ENCODE measurements at regions not wholly inside any gene's neighbourhood (a gene's known extent, or its start where the extent isn't known, plus 50 kb on each side); places are given as distances from the start of the nearest gene placed in this dataset.

DNA sequence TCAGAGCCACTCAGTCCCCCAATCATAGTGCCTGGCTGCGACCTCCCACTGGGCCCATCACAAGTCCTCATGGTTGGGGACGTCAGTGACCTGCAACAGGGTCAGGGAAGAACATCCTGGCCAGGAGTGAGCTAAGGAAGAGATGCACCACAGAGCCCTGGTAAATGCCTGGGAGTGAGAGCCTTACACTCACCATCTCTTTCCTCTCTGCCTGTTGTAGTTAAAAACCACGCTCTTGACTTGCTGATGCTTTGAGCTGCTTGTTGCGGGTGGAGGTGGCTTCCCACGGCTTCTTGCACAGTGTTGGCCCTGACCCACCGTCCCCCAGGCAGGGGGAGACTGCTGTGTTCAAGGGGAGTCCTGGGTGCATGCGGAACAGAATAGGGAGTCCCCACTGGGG is 91.1 kb upstream of the RGMA start:
- WGBS (ENCODE audit: insufficient coverage, low lambda C conversion rate): no CpG with 5 or more reads among the region's 7 CpGs
- H3K36me3 ChIP-seq (ENCODE audit: control insufficient read depth, insufficient read depth, low read length): no peaks in the 10 kb centered on the region
- no peaks in the 10 kb centered on the region for H3K27me3 ChIP-seq (ENCODE audit: control insufficient read depth, insufficient read depth, low read length)
- no peaks in the 10 kb centered on the region for H3K9me3 ChIP-seq (ENCODE audit: control insufficient read depth, low read depth, low read length)
- no peak for DNase-seq
- peaks cover 12% of the 10 kb centered on the region for H3K4me1 ChIP-seq (ENCODE audit: control insufficient read depth, insufficient read depth, low read length)
- H3K4me3 ChIP-seq (ENCODE audit: low read length): no peak overlapping the region
- no peak overlapping the region for H3K27ac ChIP-seq (ENCODE audit: low read length)

GRCh38 chr15:93179700-93180102 is 90.7 kb upstream of the RGMA start:
- Histone ChIP-seq H3K4me1 (ENCODE audit: control insufficient read depth, insufficient read depth, low read length) (peaks cover 12% of the 10 kb centered on the region), H3K36me3 (ENCODE audit: control insufficient read depth, insufficient read depth, low read length) (no peaks in the 10 kb centered on the region), H3K27ac (ENCODE audit: low read length) (no peak overlapping the region), H3K4me3 (ENCODE audit: low read length) (no peak overlapping the region), H3K9me3 (ENCODE audit: control insufficient read depth, low read depth, low read length) (no peaks in the 10 kb centered on the region), H3K27me3 (ENCODE audit: control insufficient read depth, insufficient read depth, low read length) (no peaks in the 10 kb centered on the region)
- 67% methylated on average over 3 of the region's 17 CpGs for WGBS (ENCODE audit: insufficient coverage, low lambda C conversion rate)
- peak in 1 of 2 donors; percentile 9 for DNase-seq

GRCh38 chr15:93179072-93179471 is 90.1 kb upstream of the RGMA start:
- DNase-seq: peak; percentile 91 to 95
- Histone ChIP-seq H3K9me3 (ENCODE audit: control insufficient read depth, low read depth, low read length) (no peaks in the 10 kb centered on the region), H3K4me1 (ENCODE audit: control insufficient read depth, insufficient read depth, low read length) (peaks cover 12% of the 10 kb centered on the region)

DNA sequence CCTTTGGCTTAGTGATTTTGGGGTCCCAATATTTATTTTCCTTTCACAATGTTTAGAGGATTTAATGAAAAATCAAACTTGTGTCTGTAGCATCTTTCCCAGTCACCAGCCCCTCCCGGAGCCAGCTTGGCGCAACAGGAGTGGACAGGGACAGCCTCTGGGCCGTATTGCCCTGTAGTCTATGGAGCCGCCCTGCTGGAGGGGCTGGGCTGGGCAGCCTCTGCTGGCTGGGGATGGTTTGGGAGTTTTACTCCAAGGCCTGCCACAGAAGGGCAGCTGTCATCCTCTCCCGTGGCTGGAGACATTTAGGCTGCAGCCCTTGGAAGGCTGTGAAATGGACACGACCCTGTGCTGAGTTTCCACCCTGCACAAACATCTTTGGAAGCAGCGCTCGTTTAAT is 89.4 kb upstream of the RGMA start:
- DNase-seq: peak in 1 of 2 donors; percentile 5
- Histone ChIP-seq H3K4me3 (ENCODE audit: low read length) (no peak overlapping the region), H3K27ac (ENCODE audit: low read length) (no peak overlapping the region), H3K27me3 (ENCODE audit: control insufficient read depth, insufficient read depth, low read length) (no peaks in the 10 kb centered on the region), H3K4me1 (ENCODE audit: control insufficient read depth, insufficient read depth, low read length) (peaks cover 12% of the 10 kb centered on the region), H3K36me3 (ENCODE audit: control insufficient read depth, insufficient read depth, low read length) (no peaks in the 10 kb centered on the region), H3K9me3 (ENCODE audit: control insufficient read depth, low read depth, low read length) (no peaks in the 10 kb centered on the region)
- no CpG with 5 or more reads among the region's 8 CpGs for WGBS (ENCODE audit: insufficient coverage, low lambda C conversion rate)

More at GRCh38 chr15:93179072-93179471, 90.1 kb upstream of the RGMA start:
- H3K36me3 ChIP-seq (ENCODE audit: control insufficient read depth, insufficient read depth, low read length): no peaks in the 10 kb centered on the region
- H3K4me3 ChIP-seq (ENCODE audit: low read length): no peak overlapping the region
- H3K27me3 ChIP-seq (ENCODE audit: control insufficient read depth, insufficient read depth, low read length): no peaks in the 10 kb centered on the region
- no CpG with 5 or more reads among the region's 15 CpGs for WGBS (ENCODE audit: insufficient coverage, low lambda C conversion rate)
- H3K27ac ChIP-seq (ENCODE audit: low read length): peak overlapping the region; percentile 38

GRCh38 chr15:93176065-93176464 is 87.1 kb upstream of the RGMA start:
- DNase-seq: no peak
- Histone ChIP-seq H3K9me3 (ENCODE audit: control insufficient read depth, low read depth, low read length) (no peaks in the 10 kb centered on the region), H3K4me1 (ENCODE audit: control insufficient read depth, insufficient read depth, low read length) (peaks cover 12% of the 10 kb centered on the region), H3K27me3 (ENCODE audit: control insufficient read depth, insufficient read depth, low read length) (no peaks in the 10 kb centered on the region), H3K36me3 (ENCODE audit: control insufficient read depth, insufficient read depth, low read length) (no peaks in the 10 kb centered on the region), H3K4me3 (ENCODE audit: low read length) (no peak overlapping the region), H3K27ac (ENCODE audit: low read length) (no peak overlapping the region)
- no CpG with 5 or more reads among the region's 4 CpGs for WGBS (ENCODE audit: insufficient coverage, low lambda C conversion rate)

- no peaks in the 10 kb centered on the region for H3K36me3 ChIP-seq (ENCODE audit: control insufficient read depth, insufficient read depth, low read length)
- DNase-seq: no peak
- H3K9me3 ChIP-seq (ENCODE audit: control insufficient read depth, low read depth, low read length): no peaks in the 10 kb centered on the region
- no peak overlapping the region for H3K4me3 ChIP-seq (ENCODE audit: low read length)
- WGBS (ENCODE audit: insufficient coverage, low lambda C conversion rate): no CpG with 5 or more reads among the region's 2 CpGs
- no peaks in the 10 kb centered on the region for H3K27me3 ChIP-seq (ENCODE audit: control insufficient read depth, insufficient read depth, low read length)
- H3K4me1 ChIP-seq (ENCODE audit: control insufficient read depth, insufficient read depth, low read length): peaks cover 11% of the 10 kb centered on the region
- H3K27ac ChIP-seq (ENCODE audit: low read length): no peak overlapping the region
Measured at GRCh38 chr15:93174836-93175235, 85.8 kb upstream of the RGMA start.

GRCh38 chr15:93173369-93173768 is 84.4 kb upstream of the RGMA start:
- no peaks in the 10 kb centered on the region for H3K27me3 ChIP-seq (ENCODE audit: control insufficient read depth, insufficient read depth, low read length)
- H3K9me3 ChIP-seq (ENCODE audit: control insufficient read depth, low read depth, low read length): no peaks in the 10 kb centered on the region
- WGBS (ENCODE audit: insufficient coverage, low lambda C conversion rate): 0% methylated on average over 1 of the region's 3 CpGs
- no peak overlapping the region for H3K4me3 ChIP-seq (ENCODE audit: low read length)
- no peaks in the 10 kb centered on the region for H3K36me3 ChIP-seq (ENCODE audit: control insufficient read depth, insufficient read depth, low read length)
- no peaks in the 10 kb centered on the region for H3K4me1 ChIP-seq (ENCODE audit: control insufficient read depth, insufficient read depth, low read length)
- H3K27ac ChIP-seq (ENCODE audit: low read length): no peak overlapping the region
- DNase-seq: no peak

DNA sequence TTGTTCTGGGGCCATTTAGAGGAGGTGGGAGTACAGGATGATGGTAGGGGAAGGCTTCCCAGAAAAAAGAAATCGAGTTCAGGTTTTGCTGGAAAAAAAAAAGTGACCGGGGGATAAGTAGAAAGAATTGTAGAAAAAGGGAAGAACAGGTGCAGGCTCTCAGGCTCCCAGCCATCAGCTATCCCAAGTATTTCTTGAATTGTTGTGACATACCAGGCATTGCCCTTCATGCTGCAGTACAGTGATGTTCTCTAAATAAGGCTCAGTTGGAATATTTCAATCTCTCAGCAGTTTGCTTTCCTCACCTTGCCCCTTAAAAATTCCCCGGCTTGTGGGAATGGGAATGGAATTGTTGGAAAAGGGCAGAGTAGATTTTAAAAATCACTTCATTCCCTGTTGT is 82.5 kb upstream of the RGMA start:
- no peaks in the 10 kb centered on the region for H3K36me3 ChIP-seq (ENCODE audit: control insufficient read depth, insufficient read depth, low read length)
- WGBS (ENCODE audit: insufficient coverage, low lambda C conversion rate): 91% methylated on average over 2 of the region's 3 CpGs
- no peaks in the 10 kb centered on the region for H3K4me1 ChIP-seq (ENCODE audit: control insufficient read depth, insufficient read depth, low read length)
- no peaks in the 10 kb centered on the region for H3K9me3 ChIP-seq (ENCODE audit: control insufficient read depth, low read depth, low read length)
- no peak for DNase-seq
- no peaks in the 10 kb centered on the region for H3K27me3 ChIP-seq (ENCODE audit: control insufficient read depth, insufficient read depth, low read length)
- no peak overlapping the region for H3K27ac ChIP-seq (ENCODE audit: low read length)
- H3K4me3 ChIP-seq (ENCODE audit: low read length): no peak overlapping the region

- Histone ChIP-seq H3K27ac (ENCODE audit: low read length) (no peak overlapping the region), H3K9me3 (ENCODE audit: control insufficient read depth, low read depth, low read length) (no peaks in the 10 kb centered on the region), H3K36me3 (ENCODE audit: control insufficient read depth, insufficient read depth, low read length) (no peaks in the 10 kb centered on the region), H3K27me3 (ENCODE audit: control insufficient read depth, insufficient read depth, low read length) (no peaks in the 10 kb centered on the region), H3K4me3 (ENCODE audit: low read length) (no peak overlapping the region), H3K4me1 (ENCODE audit: control insufficient read depth, insufficient read depth, low read length) (no peaks in the 10 kb centered on the region)
- WGBS (ENCODE audit: insufficient coverage, low lambda C conversion rate): no CpG with 5 or more reads among the region's 6 CpGs
- DNase-seq: no peak
Measured at GRCh38 chr15:93170329-93170728, 81.3 kb upstream of the RGMA start.

DNA sequence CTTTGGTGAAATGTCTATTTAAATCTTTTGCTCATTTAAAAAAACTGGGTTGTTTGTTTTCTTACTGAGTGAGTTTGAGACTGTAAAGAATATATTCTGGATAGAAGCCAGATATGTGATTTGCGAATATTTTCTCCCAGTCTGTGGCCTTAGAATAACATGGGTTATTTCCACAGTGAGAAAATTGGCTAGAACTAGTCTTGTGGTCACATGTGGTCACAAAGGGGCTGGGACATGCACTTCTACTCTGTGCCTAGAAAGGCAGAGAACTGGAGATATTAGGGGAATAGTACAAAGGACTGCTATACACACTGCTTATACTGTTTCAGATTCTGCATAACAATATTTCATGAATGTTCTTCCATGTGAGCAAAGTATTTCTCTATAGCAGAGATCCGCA is 79.9 kb upstream of the RGMA start:
- no peaks in the 10 kb centered on the region for H3K27me3 ChIP-seq (ENCODE audit: control insufficient read depth, insufficient read depth, low read length)
- H3K36me3 ChIP-seq (ENCODE audit: control insufficient read depth, insufficient read depth, low read length): no peaks in the 10 kb centered on the region
- no peak overlapping the region for H3K4me3 ChIP-seq (ENCODE audit: low read length)
- H3K4me1 ChIP-seq (ENCODE audit: control insufficient read depth, insufficient read depth, low read length): no peaks in the 10 kb centered on the region
- H3K27ac ChIP-seq (ENCODE audit: low read length): no peak overlapping the region
- no peak for DNase-seq
- 100% methylated on average over 1 of the region's 2 CpGs for WGBS (ENCODE audit: insufficient coverage, low lambda C conversion rate)
- no peaks in the 10 kb centered on the region for H3K9me3 ChIP-seq (ENCODE audit: control insufficient read depth, low read depth, low read length)

DNA sequence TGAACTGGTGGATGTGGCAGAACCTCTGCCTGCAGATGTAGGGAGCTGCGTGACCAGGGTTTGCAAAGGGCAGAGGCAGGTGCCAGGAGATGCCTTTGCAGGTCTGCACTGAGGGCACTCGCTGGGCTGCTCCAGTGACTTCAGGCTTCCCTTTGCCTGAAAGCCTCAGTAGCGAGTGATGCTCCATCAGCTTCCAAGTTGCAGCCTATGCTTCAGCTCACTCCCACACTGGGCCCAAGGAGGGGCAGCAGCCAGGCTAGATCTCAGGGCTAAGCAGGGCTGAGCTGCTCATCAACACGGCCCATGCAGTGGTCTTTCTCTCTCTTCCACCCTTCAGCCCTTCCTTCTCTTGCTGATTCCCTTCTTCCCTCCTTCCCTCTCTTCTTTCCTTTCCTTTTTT is 78.3 kb upstream of the RGMA start:
- Histone ChIP-seq H3K4me1 (ENCODE audit: control insufficient read depth, insufficient read depth, low read length) (no peaks in the 10 kb centered on the region), H3K4me3 (ENCODE audit: low read length) (no peak overlapping the region), H3K27ac (ENCODE audit: low read length) (no peak overlapping the region), H3K27me3 (ENCODE audit: control insufficient read depth, insufficient read depth, low read length) (no peaks in the 10 kb centered on the region), H3K9me3 (ENCODE audit: control insufficient read depth, low read depth, low read length) (no peaks in the 10 kb centered on the region), H3K36me3 (ENCODE audit: control insufficient read depth, insufficient read depth, low read length) (no peaks in the 10 kb centered on the region)
- WGBS (ENCODE audit: insufficient coverage, low lambda C conversion rate): no CpG with 5 or more reads among the region's 4 CpGs
- DNase-seq: no peak
